WTC11 (cell line): ENCODE measurements at regions not wholly inside any gene's neighbourhood (a gene's known extent, or its start where the extent isn't known, plus 50 kb on each side); places are given as distances from the start of the nearest gene placed in this dataset.

Source experiments
- ATAC-seq: fragments of 200-7000 bp; cut with Tn5 transposase; 2 replicates; pipeline ENCODE4 v1.10.0; 2021; ENCODE audit warnings: mild to moderate bottlenecking, moderate library complexity
- CTCF ChIA-PET: fragments of 300-600 bp; sonication (Branson Sonifier 250); formaldehyde crosslinking; loops from one replicate; lab custom pipeline; 2021; ENCODE audit warnings: antibody characterized with exemption; lab: Charles Lee
- POLR2A ChIA-PET: fragments of 350-600 bp; sonication (Branson Sonifier 250); formaldehyde crosslinking; loops from one replicate; lab custom pipeline; 2021; ENCODE audit warnings: antibody characterized with exemption; lab: Charles Lee
- DNase-seq: peaks from one replicate; pipeline ENCODE4 v3.0.0; 2021; ENCODE audit warnings: low spot score
- H3K27ac Mint-ChIP-seq: 2 replicates; pipeline ENCODE4 v1.8.0; 2021; ENCODE audit warnings: mixed read lengths
- H3K27me3 Mint-ChIP-seq: 2 replicates; pipeline ENCODE4 v1.8.0; 2021; ENCODE audit warnings: low read depth, mild to moderate bottlenecking, moderate library complexity, mixed read lengths
- H3K36me3 Mint-ChIP-seq: 2 replicates; pipeline ENCODE4 v1.8.0; 2021; ENCODE audit warnings: mixed read lengths
- H3K4me1 Mint-ChIP-seq: 2 replicates; pipeline ENCODE4 v1.8.0; 2022; ENCODE audit warnings: mixed read lengths
- H3K4me3 Mint-ChIP-seq: 2 replicates; pipeline ENCODE4 v1.8.0; 2021; ENCODE audit warnings: mild to moderate bottlenecking, moderate library complexity, mixed read lengths
- H3K9me3 Mint-ChIP-seq: 2 replicates; pipeline ENCODE4 v1.8.0; 2021; ENCODE audit warnings: mixed read lengths
- ATF2 ChIP-seq: sonication (generic); formaldehyde crosslinking; IDR thresholded peaks from 2 replicates; pipeline ENCODE4 v1.8.1; 2022; ENCODE audit warnings: low read depth, missing genetic modification reagents, borderline replicate concordance
- ATF6 ChIP-seq: sonication (generic); formaldehyde crosslinking; IDR thresholded peaks from 2 replicates; pipeline ENCODE4 v1.8.1; 2023; ENCODE audit warnings: mild to moderate bottlenecking, missing genetic modification reagents
- E2F4 ChIP-seq: sonication (generic); formaldehyde crosslinking; IDR thresholded peaks from 2 replicates; pipeline ENCODE4 v1.8.1; 2022; ENCODE audit warnings: low read depth, mild to moderate bottlenecking, moderate library complexity, missing genetic modification reagents, borderline replicate concordance
- GABPB1 ChIP-seq: sonication (generic); formaldehyde crosslinking; IDR thresholded peaks from 2 replicates; pipeline ENCODE4 v1.8.1; 2023; ENCODE audit warnings: mild to moderate bottlenecking, missing genetic modification reagents
- NFE2L1 ChIP-seq: sonication (generic); formaldehyde crosslinking; IDR thresholded peaks from 2 replicates; pipeline ENCODE4 v1.8.1; 2023; ENCODE audit warnings: missing genetic modification reagents
- SMAD4 ChIP-seq: sonication (generic); formaldehyde crosslinking; IDR thresholded peaks from 2 replicates; pipeline ENCODE4 v1.8.0; 2022; ENCODE audit warnings: mild to moderate bottlenecking, missing genetic modification reagents
- TEAD4 ChIP-seq: sonication (generic); formaldehyde crosslinking; IDR thresholded peaks from 2 replicates; pipeline ENCODE4 v1.8.0; 2022; ENCODE audit warnings: mild to moderate bottlenecking, missing genetic modification reagents
- ZNF263 ChIP-seq: sonication (generic); formaldehyde crosslinking; IDR thresholded peaks from 2 replicates; pipeline ENCODE4 v1.8.1; 2022; ENCODE audit warnings: low read depth, mild to moderate bottlenecking, moderate library complexity, missing genetic modification reagents
- ZNF396 ChIP-seq: fragments of 250-450 bp; sonication (Bioruptor Pico); IDR thresholded peaks from 2 replicates; pipeline ENCODE4 v1.8.0; 2021; ENCODE audit warnings: mild to moderate bottlenecking, moderate library complexity, borderline replicate concordance
- ZNF416 ChIP-seq: fragments of 250-450 bp; sonication (Bioruptor Pico); IDR thresholded peaks from 2 replicates; pipeline ENCODE4 v1.9.0; 2021; ENCODE audit warnings: mild to moderate bottlenecking, inconsistent platforms
- TF ChIP-seq, protein P1 (sequence below): fragments of 250-450 bp; sonication (Bioruptor Pico); IDR thresholded peaks from 2 replicates; pipeline ENCODE4 v2.1.2; 2022; ENCODE audit warnings: mild to moderate bottlenecking, moderate library complexity
- TF ChIP-seq, protein P2 (sequence below): fragments of 250-450 bp; sonication (Bioruptor Pico); IDR thresholded peaks from 2 replicates; pipeline ENCODE4 v1.9.0; 2021; ENCODE audit warnings: moderate library complexity, mild to moderate bottlenecking, inconsistent platforms, borderline replicate concordance
- TF ChIP-seq, protein P3 (sequence below): sonication (generic); formaldehyde crosslinking; IDR thresholded peaks from 2 replicates; pipeline ENCODE4 v1.8.0; 2023; ENCODE audit warnings: mild to moderate bottlenecking, missing genetic modification reagents
- TF ChIP-seq, protein P4 (sequence below): sonication (generic); formaldehyde crosslinking; IDR thresholded peaks from 2 replicates; pipeline ENCODE4 v1.8.0; 2022; ENCODE audit warnings: mild to moderate bottlenecking, missing genetic modification reagents
- TF ChIP-seq, protein P5 (sequence below): sonication (generic); formaldehyde crosslinking; IDR thresholded peaks from 2 replicates; pipeline ENCODE4 v1.8.1; 2022; ENCODE audit warnings: mild to moderate bottlenecking, missing genetic modification reagents, moderate library complexity, borderline replicate concordance
- TF ChIP-seq, protein P6 (sequence below): sonication (generic); formaldehyde crosslinking; IDR thresholded peaks from 2 replicates; pipeline ENCODE4 v1.8.1; 2023; ENCODE audit warnings: mild to moderate bottlenecking, missing genetic modification reagents, borderline replicate concordance
- TF ChIP-seq, protein P7 (sequence below): sonication (generic); formaldehyde crosslinking; IDR thresholded peaks from 2 replicates; pipeline ENCODE4 v1.8.1; 2023; ENCODE audit warnings: mild to moderate bottlenecking, missing genetic modification reagents, moderate library complexity

GRCh38 chr17:51472670-51473205 lies 212.4 kb downstream of the UTP18 start (continued):
- TF ChIP-seq, protein P1, sequence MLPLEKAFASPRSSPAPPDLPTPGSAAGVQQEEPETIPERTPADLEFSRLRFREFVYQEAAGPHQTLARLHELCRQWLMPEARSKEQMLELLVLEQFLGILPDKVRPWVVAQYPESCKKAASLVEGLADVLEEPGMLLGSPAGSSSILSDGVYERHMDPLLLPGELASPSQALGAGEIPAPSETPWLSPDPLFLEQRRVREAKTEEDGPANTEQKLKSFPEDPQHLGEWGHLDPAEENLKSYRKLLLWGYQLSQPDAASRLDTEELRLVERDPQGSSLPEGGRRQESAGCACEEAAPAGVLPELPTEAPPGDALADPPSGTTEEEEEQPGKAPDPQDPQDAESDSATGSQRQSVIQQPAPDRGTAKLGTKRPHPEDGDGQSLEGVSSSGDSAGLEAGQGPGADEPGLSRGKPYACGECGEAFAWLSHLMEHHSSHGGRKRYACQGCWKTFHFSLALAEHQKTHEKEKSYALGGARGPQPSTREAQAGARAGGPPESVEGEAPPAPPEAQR (CRISPR knock-in tag), result no peak
- no peak for TF ChIP-seq NFE2L1 (CRISPR knock-in tag)
- no peak for TF ChIP-seq E2F4
- TF ChIP-seq, protein P2, sequence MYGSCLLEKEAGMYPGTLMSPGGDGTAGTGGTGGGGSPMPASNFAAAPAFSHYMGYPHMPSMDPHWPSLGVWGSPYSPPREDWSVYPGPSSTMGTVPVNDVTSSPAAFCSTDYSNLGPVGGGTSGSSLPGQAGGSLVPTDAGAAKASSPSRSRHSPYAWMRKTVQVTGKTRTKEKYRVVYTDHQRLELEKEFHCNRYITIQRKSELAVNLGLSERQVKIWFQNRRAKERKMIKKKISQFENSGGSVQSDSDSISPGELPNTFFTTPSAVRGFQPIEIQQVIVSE (CRISPR knock-in tag), result no peak
- TF ChIP-seq, protein P3, sequence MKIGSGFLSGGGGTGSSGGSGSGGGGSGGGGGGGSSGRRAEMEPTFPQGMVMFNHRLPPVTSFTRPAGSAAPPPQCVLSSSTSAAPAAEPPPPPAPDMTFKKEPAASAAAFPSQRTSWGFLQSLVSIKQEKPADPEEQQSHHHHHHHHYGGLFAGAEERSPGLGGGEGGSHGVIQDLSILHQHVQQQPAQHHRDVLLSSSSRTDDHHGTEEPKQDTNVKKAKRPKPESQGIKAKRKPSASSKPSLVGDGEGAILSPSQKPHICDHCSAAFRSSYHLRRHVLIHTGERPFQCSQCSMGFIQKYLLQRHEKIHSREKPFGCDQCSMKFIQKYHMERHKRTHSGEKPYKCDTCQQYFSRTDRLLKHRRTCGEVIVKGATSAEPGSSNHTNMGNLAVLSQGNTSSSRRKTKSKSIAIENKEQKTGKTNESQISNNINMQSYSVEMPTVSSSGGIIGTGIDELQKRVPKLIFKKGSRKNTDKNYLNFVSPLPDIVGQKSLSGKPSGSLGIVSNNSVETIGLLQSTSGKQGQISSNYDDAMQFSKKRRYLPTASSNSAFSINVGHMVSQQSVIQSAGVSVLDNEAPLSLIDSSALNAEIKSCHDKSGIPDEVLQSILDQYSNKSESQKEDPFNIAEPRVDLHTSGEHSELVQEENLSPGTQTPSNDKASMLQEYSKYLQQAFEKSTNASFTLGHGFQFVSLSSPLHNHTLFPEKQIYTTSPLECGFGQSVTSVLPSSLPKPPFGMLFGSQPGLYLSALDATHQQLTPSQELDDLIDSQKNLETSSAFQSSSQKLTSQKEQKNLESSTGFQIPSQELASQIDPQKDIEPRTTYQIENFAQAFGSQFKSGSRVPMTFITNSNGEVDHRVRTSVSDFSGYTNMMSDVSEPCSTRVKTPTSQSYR (CRISPR knock-in tag), result no peak
- no peak for TF ChIP-seq SMAD4 (CRISPR knock-in tag)
- TF ChIP-seq, protein P4, sequence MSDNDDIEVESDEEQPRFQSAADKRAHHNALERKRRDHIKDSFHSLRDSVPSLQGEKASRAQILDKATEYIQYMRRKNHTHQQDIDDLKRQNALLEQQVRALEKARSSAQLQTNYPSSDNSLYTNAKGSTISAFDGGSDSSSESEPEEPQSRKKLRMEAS (CRISPR knock-in tag), result no peak
- TF ChIP-seq, protein P5, sequence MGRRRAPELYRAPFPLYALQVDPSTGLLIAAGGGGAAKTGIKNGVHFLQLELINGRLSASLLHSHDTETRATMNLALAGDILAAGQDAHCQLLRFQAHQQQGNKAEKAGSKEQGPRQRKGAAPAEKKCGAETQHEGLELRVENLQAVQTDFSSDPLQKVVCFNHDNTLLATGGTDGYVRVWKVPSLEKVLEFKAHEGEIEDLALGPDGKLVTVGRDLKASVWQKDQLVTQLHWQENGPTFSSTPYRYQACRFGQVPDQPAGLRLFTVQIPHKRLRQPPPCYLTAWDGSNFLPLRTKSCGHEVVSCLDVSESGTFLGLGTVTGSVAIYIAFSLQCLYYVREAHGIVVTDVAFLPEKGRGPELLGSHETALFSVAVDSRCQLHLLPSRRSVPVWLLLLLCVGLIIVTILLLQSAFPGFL (CRISPR knock-in tag), result no peak
- TF ChIP-seq TEAD4, result no peak
- TF ChIP-seq, protein P6, sequence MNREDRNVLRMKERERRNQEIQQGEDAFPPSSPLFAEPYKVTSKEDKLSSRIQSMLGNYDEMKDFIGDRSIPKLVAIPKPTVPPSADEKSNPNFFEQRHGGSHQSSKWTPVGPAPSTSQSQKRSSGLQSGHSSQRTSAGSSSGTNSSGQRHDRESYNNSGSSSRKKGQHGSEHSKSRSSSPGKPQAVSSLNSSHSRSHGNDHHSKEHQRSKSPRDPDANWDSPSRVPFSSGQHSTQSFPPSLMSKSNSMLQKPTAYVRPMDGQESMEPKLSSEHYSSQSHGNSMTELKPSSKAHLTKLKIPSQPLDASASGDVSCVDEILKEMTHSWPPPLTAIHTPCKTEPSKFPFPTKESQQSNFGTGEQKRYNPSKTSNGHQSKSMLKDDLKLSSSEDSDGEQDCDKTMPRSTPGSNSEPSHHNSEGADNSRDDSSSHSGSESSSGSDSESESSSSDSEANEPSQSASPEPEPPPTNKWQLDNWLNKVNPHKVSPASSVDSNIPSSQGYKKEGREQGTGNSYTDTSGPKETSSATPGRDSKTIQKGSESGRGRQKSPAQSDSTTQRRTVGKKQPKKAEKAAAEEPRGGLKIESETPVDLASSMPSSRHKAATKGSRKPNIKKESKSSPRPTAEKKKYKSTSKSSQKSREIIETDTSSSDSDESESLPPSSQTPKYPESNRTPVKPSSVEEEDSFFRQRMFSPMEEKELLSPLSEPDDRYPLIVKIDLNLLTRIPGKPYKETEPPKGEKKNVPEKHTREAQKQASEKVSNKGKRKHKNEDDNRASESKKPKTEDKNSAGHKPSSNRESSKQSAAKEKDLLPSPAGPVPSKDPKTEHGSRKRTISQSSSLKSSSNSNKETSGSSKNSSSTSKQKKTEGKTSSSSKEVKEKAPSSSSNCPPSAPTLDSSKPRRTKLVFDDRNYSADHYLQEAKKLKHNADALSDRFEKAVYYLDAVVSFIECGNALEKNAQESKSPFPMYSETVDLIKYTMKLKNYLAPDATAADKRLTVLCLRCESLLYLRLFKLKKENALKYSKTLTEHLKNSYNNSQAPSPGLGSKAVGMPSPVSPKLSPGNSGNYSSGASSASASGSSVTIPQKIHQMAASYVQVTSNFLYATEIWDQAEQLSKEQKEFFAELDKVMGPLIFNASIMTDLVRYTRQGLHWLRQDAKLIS (CRISPR knock-in tag), result no peak
- TF ChIP-seq GABPB1 (CRISPR knock-in tag), result no peak
- no peak for TF ChIP-seq ZNF396 (CRISPR knock-in tag)
- no peak for TF ChIP-seq ZNF263 (CRISPR knock-in tag)

DNA sequence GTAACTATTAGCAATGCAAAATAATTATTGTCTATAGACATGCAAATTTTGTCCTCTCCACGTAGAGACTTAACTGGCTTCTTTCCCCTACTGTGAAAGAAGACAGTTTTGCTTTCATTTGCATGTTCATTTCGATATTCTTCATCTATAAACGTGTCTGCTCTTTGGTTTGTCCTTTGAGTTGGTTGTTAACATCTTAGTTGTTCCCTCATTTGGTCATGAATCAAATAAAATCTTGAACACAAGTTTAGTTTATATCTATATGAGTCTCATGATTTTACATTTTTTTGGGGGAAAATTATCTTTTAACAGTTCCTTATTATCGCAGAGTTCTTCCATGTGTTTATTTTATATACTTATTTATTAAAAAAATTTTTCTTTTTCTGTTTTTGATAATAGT lies 214.4 kb downstream of the UTP18 start:
- no peaks in the 10 kb centered on the region for H3K9me3 Mint-ChIP-seq
- no peak overlapping the region for H3K27ac Mint-ChIP-seq
- no peaks in the 10 kb centered on the region for H3K27me3 Mint-ChIP-seq
- CTCF ChIA-PET, result interaction anchor here (1.1 kb wide), 2 partner anchors 13 to 39 kb away, joined by 3 to 4 read pairs; no protein-coding TSS in a partner anchor
- DNase-seq (no peak), ATAC-seq (no peak)
- POLR2A ChIA-PET, result no interaction called here
- H3K36me3 Mint-ChIP-seq, result no peaks in the 10 kb centered on the region
- H3K4me1 Mint-ChIP-seq, result peaks cover 17% of the 10 kb centered on the region
- H3K4me3 Mint-ChIP-seq, result no peak overlapping the region
- TF ChIP-seq ZNF416 (CRISPR knock-in tag) (no peak), ATF2 (CRISPR knock-in tag) (no peak), ATF6 (CRISPR knock-in tag) (no peak)
- TF ChIP-seq, protein P7, sequence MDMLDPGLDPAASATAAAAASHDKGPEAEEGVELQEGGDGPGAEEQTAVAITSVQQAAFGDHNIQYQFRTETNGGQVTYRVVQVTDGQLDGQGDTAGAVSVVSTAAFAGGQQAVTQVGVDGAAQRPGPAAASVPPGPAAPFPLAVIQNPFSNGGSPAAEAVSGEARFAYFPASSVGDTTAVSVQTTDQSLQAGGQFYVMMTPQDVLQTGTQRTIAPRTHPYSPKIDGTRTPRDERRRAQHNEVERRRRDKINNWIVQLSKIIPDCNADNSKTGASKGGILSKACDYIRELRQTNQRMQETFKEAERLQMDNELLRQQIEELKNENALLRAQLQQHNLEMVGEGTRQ (CRISPR knock-in tag), result no peak
